ENCODE measurements at regions not wholly inside any gene's neighbourhood (a gene's known extent, or its start where the extent isn't known, plus 50 kb on each side); places are given as distances from the start of the nearest gene placed in this dataset.

GRCh38 chr13:85441975-85442374 is 357.2 kb downstream of the SLITRK6 start:
- DNase-seq: no peak

GRCh38 chr13:85441364-85441763 is 357.9 kb downstream of the SLITRK6 start:
- DNase-seq: no peak

GRCh38 chr13:85436029-85436428 is 363.2 kb downstream of the SLITRK6 start:
- no peak for DNase-seq

GRCh38 chr13:85434927-85435326 is 364.3 kb downstream of the SLITRK6 start:
- DNase-seq: no peak

GRCh38 chr13:85432881-85433280 is 366.3 kb downstream of the SLITRK6 start:
- DNase-seq: no peak

- DNase-seq: no peak
These were observed 367.5 kb downstream of the SLITRK6 start for GRCh38 chr13:85431720-85432119.

GRCh38 chr13:85430216-85430794 is 368.9 kb downstream of the SLITRK6 start:
- no peak for DNase-seq

- DNase-seq: no peak
These were observed 371.8 kb downstream of the SLITRK6 start for GRCh38 chr13:85427416-85427815.

- DNase-seq: no peak
These were observed 379.1 kb downstream of the SLITRK6 start for GRCh38 chr13:85420136-85420535.

GRCh38 chr13:85419611-85420010 is 379.6 kb downstream of the SLITRK6 start:
- DNase-seq: no peak

- no peak for DNase-seq
These were observed 381.4 kb downstream of the SLITRK6 start for GRCh38 chr13:85417807-85418206.

- no peak for DNase-seq
These were observed 385.6 kb downstream of the SLITRK6 start for GRCh38 chr13:85413664-85414063.

GRCh38 chr13:85412448-85412847 is 386.8 kb downstream of the SLITRK6 start:
- DNase-seq: no peak

GRCh38 chr13:85411591-85411990 is 387.6 kb downstream of the SLITRK6 start:
- no peak for DNase-seq

GRCh38 chr13:85408415-85408814 is 390.8 kb downstream of the SLITRK6 start:
- no peak for DNase-seq

GRCh38 chr13:85406269-85406975 is 392.8 kb downstream of the SLITRK6 start:
- DNase-seq: no peak

- DNase-seq: no peak
These were observed 393.8 kb downstream of the SLITRK6 start for GRCh38 chr13:85405316-85405897.

- DNase-seq: peak; percentile 7
These were observed 412.8 kb downstream of the SLITRK6 start for GRCh38 chr13:85386424-85386823.

- no peak for DNase-seq
These were observed 415.9 kb downstream of the SLITRK6 start for GRCh38 chr13:85383291-85383690.

- DNase-seq: no peak
These were observed 418.1 kb downstream of the SLITRK6 start for GRCh38 chr13:85381082-85381481.

- no peak for DNase-seq
These were observed 419.2 kb downstream of the SLITRK6 start for GRCh38 chr13:85379991-85380390.

- DNase-seq: no peak
These were observed 419.8 kb downstream of the SLITRK6 start for GRCh38 chr13:85379433-85379832.

- no peak for DNase-seq
These were observed 421.4 kb downstream of the SLITRK6 start for GRCh38 chr13:85377783-85378182.

GRCh38 chr13:85373322-85373721 is 425.9 kb downstream of the SLITRK6 start:
- no peak for DNase-seq

- DNase-seq: no peak
These were observed 428.0 kb downstream of the SLITRK6 start for GRCh38 chr13:85371254-85371653.

Data from DMS153 (cell line).